ENCODE measurements at regions not wholly inside any gene's neighbourhood (a gene's known extent, or its start where the extent isn't known, plus 50 kb on each side); places are given as distances from the start of the nearest gene placed in this dataset.

GRCh38 chr10:10293481-10293951 is 724.2 kb upstream of the CELF2 start:
- no peak for FAIRE-seq
- TF ChIP-seq POLR2AphosphoS5 (IDR thresholded peaks at IDR 0.05; ENCODE audit: low read depth, low read length) (no peak), TAF1 (IDR thresholded peaks at IDR 0.05; ENCODE audit: borderline replicate concordance, low read depth, low read length) (no peak), POLR2A (IDR thresholded peaks at IDR 0.05; ENCODE audit: low read depth, low read length) (no peak)

GRCh38 chr10:10294184-10294880 is 723.3 kb upstream of the CELF2 start:
- TF ChIP-seq POLR2A (IDR thresholded peaks at IDR 0.05; ENCODE audit: low read depth, low read length): no peak
- TF ChIP-seq TAF1 (IDR thresholded peaks at IDR 0.05; ENCODE audit: borderline replicate concordance, low read depth, low read length): no peak
- no peak for TF ChIP-seq POLR2AphosphoS5 (IDR thresholded peaks at IDR 0.05; ENCODE audit: low read depth, low read length)
- DNase-seq (ENCODE audit: insufficient read length): no peak
- no peak for FAIRE-seq

More at GRCh38 chr10:10293481-10293951, 724.2 kb upstream of the CELF2 start:
- DNase-seq (ENCODE audit: insufficient read length): no peak

GRCh38 chr10:10294881-10295529 is 722.7 kb upstream of the CELF2 start:
- no peak for FAIRE-seq
- no peak for DNase-seq (ENCODE audit: insufficient read length)
- no peak for TF ChIP-seq POLR2A (IDR thresholded peaks at IDR 0.05; ENCODE audit: low read depth, low read length)
- TF ChIP-seq TAF1 (IDR thresholded peaks at IDR 0.05; ENCODE audit: borderline replicate concordance, low read depth, low read length): no peak
- TF ChIP-seq POLR2AphosphoS5 (IDR thresholded peaks at IDR 0.05; ENCODE audit: low read depth, low read length): no peak

GRCh38 chr10:10295537-10295936 is 722.1 kb upstream of the CELF2 start:
- no peak for DNase-seq (ENCODE audit: insufficient read length)

GRCh38 chr10:10302689-10303088 is 715.0 kb upstream of the CELF2 start:
- DNase-seq (ENCODE audit: insufficient read length): no peak
- TF ChIP-seq TAF1 (IDR thresholded peaks at IDR 0.05; ENCODE audit: borderline replicate concordance, low read depth, low read length) (no peak), POLR2AphosphoS5 (IDR thresholded peaks at IDR 0.05; ENCODE audit: low read depth, low read length) (no peak), POLR2A (IDR thresholded peaks at IDR 0.05; ENCODE audit: low read depth, low read length) (no peak)
- FAIRE-seq: no peak

More at GRCh38 chr10:10295537-10295936, 722.1 kb upstream of the CELF2 start:
- TF ChIP-seq POLR2AphosphoS5 (IDR thresholded peaks at IDR 0.05; ENCODE audit: low read depth, low read length) (no peak), POLR2A (IDR thresholded peaks at IDR 0.05; ENCODE audit: low read depth, low read length) (no peak), TAF1 (IDR thresholded peaks at IDR 0.05; ENCODE audit: borderline replicate concordance, low read depth, low read length) (no peak)
- no peak for FAIRE-seq

GRCh38 chr10:10307036-10307435 is 710.6 kb upstream of the CELF2 start:
- DNase-seq (ENCODE audit: insufficient read length) (no peak), FAIRE-seq (no peak)
- TF ChIP-seq POLR2A (IDR thresholded peaks at IDR 0.05; ENCODE audit: low read depth, low read length) (no peak), TAF1 (IDR thresholded peaks at IDR 0.05; ENCODE audit: borderline replicate concordance, low read depth, low read length) (no peak), POLR2AphosphoS5 (IDR thresholded peaks at IDR 0.05; ENCODE audit: low read depth, low read length) (no peak)

- TF ChIP-seq POLR2AphosphoS5 (IDR thresholded peaks at IDR 0.05; ENCODE audit: low read depth, low read length): no peak
- no peak for TF ChIP-seq POLR2A (IDR thresholded peaks at IDR 0.05; ENCODE audit: low read depth, low read length)
- TF ChIP-seq TAF1 (IDR thresholded peaks at IDR 0.05; ENCODE audit: borderline replicate concordance, low read depth, low read length): no peak
- DNase-seq (ENCODE audit: insufficient read length) (no peak), FAIRE-seq (no peak)
Observed at GRCh38 chr10:10307551-10307950, 710.1 kb upstream of the CELF2 start.

- no peak for TF ChIP-seq TAF1 (IDR thresholded peaks at IDR 0.05; ENCODE audit: borderline replicate concordance, low read depth, low read length)
- TF ChIP-seq POLR2A (IDR thresholded peaks at IDR 0.05; ENCODE audit: low read depth, low read length): no peak
- TF ChIP-seq POLR2AphosphoS5 (IDR thresholded peaks at IDR 0.05; ENCODE audit: low read depth, low read length): no peak
- FAIRE-seq (no peak), DNase-seq (ENCODE audit: insufficient read length) (no peak)
Observed at GRCh38 chr10:10310498-10310897, 707.2 kb upstream of the CELF2 start.

- DNase-seq (ENCODE audit: insufficient read length) (no peak), FAIRE-seq (no peak)
- TF ChIP-seq POLR2A (IDR thresholded peaks at IDR 0.05; ENCODE audit: low read depth, low read length): no peak
- no peak for TF ChIP-seq TAF1 (IDR thresholded peaks at IDR 0.05; ENCODE audit: borderline replicate concordance, low read depth, low read length)
- TF ChIP-seq POLR2AphosphoS5 (IDR thresholded peaks at IDR 0.05; ENCODE audit: low read depth, low read length): no peak
Observed at GRCh38 chr10:10311966-10312365, 705.7 kb upstream of the CELF2 start.

- DNase-seq (ENCODE audit: insufficient read length) (no peak), FAIRE-seq (no peak)
- no peak for TF ChIP-seq TAF1 (IDR thresholded peaks at IDR 0.05; ENCODE audit: borderline replicate concordance, low read depth, low read length)
- TF ChIP-seq POLR2A (IDR thresholded peaks at IDR 0.05; ENCODE audit: low read depth, low read length): no peak
- TF ChIP-seq POLR2AphosphoS5 (IDR thresholded peaks at IDR 0.05; ENCODE audit: low read depth, low read length): no peak
Observed at GRCh38 chr10:10313149-10313835, 704.4 kb upstream of the CELF2 start.

- DNase-seq (ENCODE audit: insufficient read length): no peak
- no peak for FAIRE-seq
- TF ChIP-seq POLR2AphosphoS5 (IDR thresholded peaks at IDR 0.05; ENCODE audit: low read depth, low read length) (no peak), TAF1 (IDR thresholded peaks at IDR 0.05; ENCODE audit: borderline replicate concordance, low read depth, low read length) (no peak), POLR2A (IDR thresholded peaks at IDR 0.05; ENCODE audit: low read depth, low read length) (no peak)
Observed at GRCh38 chr10:10314626-10315025, 703.0 kb upstream of the CELF2 start.
